ENCODE measurements at regions not wholly inside any gene's neighbourhood (a gene's known extent, or its start where the extent isn't known, plus 50 kb on each side); places are given as distances from the start of the nearest gene placed in this dataset.

DNA sequence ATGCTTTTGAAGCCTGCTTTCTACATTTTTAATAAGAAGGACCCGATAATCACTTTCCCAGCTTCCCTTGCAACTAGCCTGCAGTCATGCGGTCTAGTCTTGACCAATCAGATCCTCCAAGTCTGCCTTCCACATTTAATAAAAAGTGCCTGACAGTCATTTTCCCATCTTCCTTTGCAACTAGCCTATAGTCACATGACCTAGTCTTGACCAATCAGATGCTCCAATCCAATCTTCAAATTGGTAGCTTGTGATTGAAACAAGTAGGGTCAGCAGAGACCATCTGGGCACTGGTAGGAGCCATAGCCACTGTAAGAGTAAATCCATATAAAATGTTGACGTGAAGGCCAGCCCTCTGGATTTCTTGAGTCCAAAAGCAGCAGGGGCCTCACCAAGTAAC, 80.0 kb downstream of the NPTX2 start:
- H3K36me3 ChIP-seq (replicated peaks in 1 of 2; ENCODE audit: control extremely low read depth in 1 of 2, control insufficient read depth in 1 of 2, extremely low read depth in 1 of 2, insufficient read depth in 2 of 2, low read length in 1 of 2), result no peaks in the 10 kb centered on the region
- peaks cover 0 to 14% (median 6%) of the 10 kb centered on the region in 3 donors for H3K9me3 ChIP-seq (ENCODE audit: control extremely low read depth in 1 of 3, control insufficient read depth in 2 of 3, insufficient read depth in 1 of 3, low read length in 2 of 3)
- no peaks in the 10 kb centered on the region for H3K4me1 ChIP-seq (ENCODE audit: control insufficient read depth in 2 of 2, insufficient read depth in 2 of 2, low read length in 2 of 2)
- ChIA-PET POLR2A (no interaction called here), CTCF (interaction anchor here (0.8 kb wide), 1 partner anchor 144 kb away, joined by 3 read pairs; no protein-coding TSS in a partner anchor)
- H4K20me1 ChIP-seq (ENCODE audit: control insufficient read depth, insufficient read depth, low read length, poor library complexity, severe bottlenecking), result no peaks in the 10 kb centered on the region
- H3K4me3 ChIP-seq (ENCODE audit: control extremely low read depth in 1 of 5, extremely low read depth in 1 of 5, insufficient read depth in 1 of 5, low read depth in 2 of 5, low read length in 4 of 5), result no peak overlapping the region
- no peak for TF ChIP-seq CTCF (IDR thresholded peaks at IDR 0.05)
- TF ChIP-seq EZH2 (IDR thresholded peaks at IDR 0.05; ENCODE audit: borderline replicate concordance, insufficient read depth, low read depth, low read length, poor library complexity, severe bottlenecking), result no peak
- no peaks in the 10 kb centered on the region for H3K79me2 ChIP-seq (ENCODE audit: control insufficient read depth, insufficient read depth, low read length)
- H3K4me2 ChIP-seq (replicated peaks; ENCODE audit: low read depth, low read length, poor library complexity, severe bottlenecking), result no peak overlapping the region
- Mint-ChIP-seq H3K27ac (no peak overlapping the region), H3K4me3 (no peak overlapping the region), H3K4me1 (no peaks in the 10 kb centered on the region), H3K27me3 (peaks cover 14% of the 10 kb centered on the region), H3K9me3 (ENCODE audit: insufficient read depth) (peaks cover 15% of the 10 kb centered on the region)
- peaks cover 0 to 3% (median 0%) of the 10 kb centered on the region in 4 experiments for H3K27me3 ChIP-seq (replicated peaks in 1 of 4; ENCODE audit: control extremely low read depth in 1 of 4, control insufficient read depth in 3 of 4, insufficient read depth in 4 of 4, low read length in 3 of 4)
- H2AFZ ChIP-seq (ENCODE audit: insufficient read depth, low read depth, low read length, poor library complexity, severe bottlenecking), result no peak overlapping the region
- WGBS (ENCODE audit: insufficient coverage), result 89% methylated on average over 3 of the region's 3 CpGs
- no peak overlapping the region for H3K9ac ChIP-seq (ENCODE audit: low read length)
- H3K27ac ChIP-seq (ENCODE audit: low read length in 2 of 2), result no peak overlapping the region
- DNase-seq, result no peak
- no peak for ATAC-seq (ENCODE audit: low read depth)
- intact Hi-C loops (cut with micrococcal nuclease), result no loop called here

DNA sequence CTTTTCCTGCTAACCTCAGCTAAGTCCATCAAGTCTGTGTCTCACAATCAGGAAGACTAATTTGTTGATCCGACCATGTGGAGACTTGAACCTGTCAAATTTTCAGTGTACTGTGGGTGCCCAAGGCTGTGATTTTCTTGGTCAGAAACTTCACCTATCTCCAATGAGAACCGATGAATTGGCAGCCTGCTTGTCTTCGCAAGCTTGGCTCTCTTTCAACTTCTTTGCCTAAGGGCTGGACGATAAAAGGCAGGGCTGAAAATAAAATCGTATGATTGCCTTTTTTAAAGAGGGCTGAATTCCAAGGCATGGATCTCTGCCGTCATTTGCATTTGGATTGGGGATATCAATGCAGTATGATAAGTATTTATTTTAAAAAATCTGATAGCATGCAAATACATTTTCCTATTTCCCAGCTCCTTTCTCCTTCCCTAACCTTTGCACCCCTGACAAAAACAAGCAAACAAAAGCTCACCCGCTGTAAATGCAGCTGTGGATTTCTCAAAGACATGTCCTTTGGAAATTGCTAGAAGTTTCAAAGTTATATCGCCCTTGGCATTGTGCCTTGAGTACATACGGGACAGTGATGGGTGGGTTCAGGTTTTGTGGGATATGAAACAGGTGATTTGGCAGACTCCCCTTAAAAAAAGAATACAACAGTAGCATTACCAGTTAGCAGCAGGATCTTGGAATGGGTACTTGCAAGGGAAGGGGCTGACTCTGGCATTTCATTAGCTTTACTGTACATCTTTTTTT, 80.6 kb downstream of the NPTX2 start:
- Histone ChIP-seq H3K27ac (ENCODE audit: low read length in 2 of 2) (no peak overlapping the region), H3K4me2 (replicated peaks; ENCODE audit: low read depth, low read length, poor library complexity, severe bottlenecking) (no peak overlapping the region), H4K20me1 (ENCODE audit: control insufficient read depth, insufficient read depth, low read length, poor library complexity, severe bottlenecking) (no peaks in the 10 kb centered on the region), H3K79me2 (ENCODE audit: control insufficient read depth, insufficient read depth, low read length) (no peaks in the 10 kb centered on the region), H3K9ac (ENCODE audit: low read length) (no peak overlapping the region), H3K4me1 (ENCODE audit: control insufficient read depth in 2 of 2, insufficient read depth in 2 of 2, low read length in 2 of 2) (no peaks in the 10 kb centered on the region), H3K4me3 (ENCODE audit: control extremely low read depth in 1 of 5, extremely low read depth in 1 of 5, insufficient read depth in 1 of 5, low read depth in 2 of 5, low read length in 4 of 5) (no peak overlapping the region), H3K36me3 (replicated peaks in 1 of 2; ENCODE audit: control extremely low read depth in 1 of 2, control insufficient read depth in 1 of 2, extremely low read depth in 1 of 2, insufficient read depth in 2 of 2, low read length in 1 of 2) (no peaks in the 10 kb centered on the region), H2AFZ (ENCODE audit: insufficient read depth, low read depth, low read length, poor library complexity, severe bottlenecking) (no peak overlapping the region), H3K9me3 (ENCODE audit: control extremely low read depth in 1 of 3, control insufficient read depth in 2 of 3, insufficient read depth in 1 of 3, low read length in 2 of 3) (peaks cover 0 to 12% (median 6%) of the 10 kb centered on the region in 3 donors), H3K27me3 (replicated peaks in 1 of 4; ENCODE audit: control extremely low read depth in 1 of 4, control insufficient read depth in 3 of 4, insufficient read depth in 4 of 4, low read length in 3 of 4) (peaks cover 0 to 3% (median 0%) of the 10 kb centered on the region in 4 experiments)
- Mint-ChIP-seq H3K4me1 (no peaks in the 10 kb centered on the region), H3K27me3 (peaks cover 14% of the 10 kb centered on the region), H3K9me3 (ENCODE audit: insufficient read depth) (peaks cover 15% of the 10 kb centered on the region), H3K27ac (no peak overlapping the region), H3K4me3 (no peak overlapping the region)
- intact Hi-C loops (cut with micrococcal nuclease), result no loop called here
- TF ChIP-seq EZH2 (IDR thresholded peaks at IDR 0.05; ENCODE audit: borderline replicate concordance, insufficient read depth, low read depth, low read length, poor library complexity, severe bottlenecking) (no peak), CTCF (IDR thresholded peaks at IDR 0.05) (no peak)
- DNase-seq (no peak), ATAC-seq (ENCODE audit: low read depth) (no peak)
- POLR2A ChIA-PET, result no interaction called here
- WGBS (ENCODE audit: insufficient coverage), result 100% methylated on average over 2 of the region's 9 CpGs
- CTCF ChIA-PET, result interaction anchor here (0.8 kb wide), 1 partner anchor 143 kb away, joined by 3 read pairs; no protein-coding TSS in a partner anchor
